ENCODE measurements at regions not wholly inside any gene's neighbourhood (a gene's known extent, or its start where the extent isn't known, plus 50 kb on each side); places are given as distances from the start of the nearest gene placed in this dataset.

DNA sequence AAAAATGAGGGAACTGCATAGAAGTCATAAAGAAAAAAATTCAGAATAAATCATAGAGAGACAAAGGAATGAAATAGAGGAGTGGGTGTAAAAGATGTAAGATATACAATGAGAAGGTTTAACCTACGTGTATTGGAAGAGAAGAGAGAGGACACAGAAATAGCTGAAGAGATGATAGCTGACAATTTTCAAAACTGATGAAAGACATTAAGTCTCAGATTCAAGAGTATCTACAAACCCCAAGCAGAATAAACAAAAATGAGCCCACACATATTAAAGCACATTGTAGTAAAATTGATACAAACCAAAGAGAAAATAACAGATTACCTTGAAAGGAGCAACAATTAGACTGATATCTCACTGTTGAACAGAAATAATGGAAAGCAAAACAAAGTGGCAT is 107.9 kb upstream of the PRNP start:
- ChIA-PET CTCF (no interaction called here), POLR2A (no interaction called here)
- H3K27me3 ChIP-seq (replicated peaks in 1 of 4; ENCODE audit: control extremely low read depth in 1 of 4, control insufficient read depth in 3 of 4, insufficient read depth in 4 of 4, low read length in 3 of 4): peaks cover 0 to 20% (median 16%) of the 10 kb centered on the region in 4 experiments
- H3K9ac ChIP-seq (ENCODE audit: low read length): no peak overlapping the region
- no peak overlapping the region for H3K4me3 ChIP-seq (ENCODE audit: control extremely low read depth in 1 of 5, extremely low read depth in 1 of 5, insufficient read depth in 1 of 5, low read depth in 2 of 5, low read length in 4 of 5)
- no peaks in the 10 kb centered on the region for H3K4me1 ChIP-seq (ENCODE audit: control insufficient read depth in 2 of 2, insufficient read depth in 2 of 2, low read length in 2 of 2)
- no peak overlapping the region for H3K4me2 ChIP-seq (replicated peaks; ENCODE audit: low read depth, low read length, poor library complexity, severe bottlenecking)
- no peak overlapping the region for H3K27ac ChIP-seq (ENCODE audit: low read length in 2 of 2)
- H3K27ac Mint-ChIP-seq: no peak overlapping the region
- WGBS (ENCODE audit: insufficient coverage): no CpG with 5 or more reads among the region's 1 CpG
- no peaks in the 10 kb centered on the region for H3K9me3 ChIP-seq (ENCODE audit: control extremely low read depth in 1 of 3, control insufficient read depth in 2 of 3, insufficient read depth in 1 of 3, low read length in 2 of 3)
- H3K4me1 Mint-ChIP-seq: no peaks in the 10 kb centered on the region
- intact Hi-C loops (cut with micrococcal nuclease): no loop called here
- no peak overlapping the region for H3K4me3 Mint-ChIP-seq
- H3K79me2 ChIP-seq (ENCODE audit: control insufficient read depth, insufficient read depth, low read length): no peaks in the 10 kb centered on the region
- TF ChIP-seq, protein P1, sequence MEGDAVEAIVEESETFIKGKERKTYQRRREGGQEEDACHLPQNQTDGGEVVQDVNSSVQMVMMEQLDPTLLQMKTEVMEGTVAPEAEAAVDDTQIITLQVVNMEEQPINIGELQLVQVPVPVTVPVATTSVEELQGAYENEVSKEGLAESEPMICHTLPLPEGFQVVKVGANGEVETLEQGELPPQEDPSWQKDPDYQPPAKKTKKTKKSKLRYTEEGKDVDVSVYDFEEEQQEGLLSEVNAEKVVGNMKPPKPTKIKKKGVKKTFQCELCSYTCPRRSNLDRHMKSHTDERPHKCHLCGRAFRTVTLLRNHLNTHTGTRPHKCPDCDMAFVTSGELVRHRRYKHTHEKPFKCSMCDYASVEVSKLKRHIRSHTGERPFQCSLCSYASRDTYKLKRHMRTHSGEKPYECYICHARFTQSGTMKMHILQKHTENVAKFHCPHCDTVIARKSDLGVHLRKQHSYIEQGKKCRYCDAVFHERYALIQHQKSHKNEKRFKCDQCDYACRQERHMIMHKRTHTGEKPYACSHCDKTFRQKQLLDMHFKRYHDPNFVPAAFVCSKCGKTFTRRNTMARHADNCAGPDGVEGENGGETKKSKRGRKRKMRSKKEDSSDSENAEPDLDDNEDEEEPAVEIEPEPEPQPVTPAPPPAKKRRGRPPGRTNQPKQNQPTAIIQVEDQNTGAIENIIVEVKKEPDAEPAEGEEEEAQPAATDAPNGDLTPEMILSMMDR (IDR thresholded peaks at IDR 0.05): no peak
- no peak for TF ChIP-seq EZH2 (IDR thresholded peaks at IDR 0.05; ENCODE audit: borderline replicate concordance, insufficient read depth, low read depth, low read length, poor library complexity, severe bottlenecking)
- no peak for ATAC-seq (ENCODE audit: low read depth)
- no peak overlapping the region for H2AFZ ChIP-seq (ENCODE audit: insufficient read depth, low read depth, low read length, poor library complexity, severe bottlenecking)
- peaks cover 64% of the 10 kb centered on the region for H3K27me3 Mint-ChIP-seq
- no peaks in the 10 kb centered on the region for H3K9me3 Mint-ChIP-seq (ENCODE audit: insufficient read depth)
- no peaks in the 10 kb centered on the region for H3K36me3 ChIP-seq (replicated peaks in 1 of 2; ENCODE audit: control extremely low read depth in 1 of 2, control insufficient read depth in 1 of 2, extremely low read depth in 1 of 2, insufficient read depth in 2 of 2, low read length in 1 of 2)
- DNase-seq: no peak
- H4K20me1 ChIP-seq (ENCODE audit: control insufficient read depth, insufficient read depth, low read length, poor library complexity, severe bottlenecking): no peaks in the 10 kb centered on the region

DNA sequence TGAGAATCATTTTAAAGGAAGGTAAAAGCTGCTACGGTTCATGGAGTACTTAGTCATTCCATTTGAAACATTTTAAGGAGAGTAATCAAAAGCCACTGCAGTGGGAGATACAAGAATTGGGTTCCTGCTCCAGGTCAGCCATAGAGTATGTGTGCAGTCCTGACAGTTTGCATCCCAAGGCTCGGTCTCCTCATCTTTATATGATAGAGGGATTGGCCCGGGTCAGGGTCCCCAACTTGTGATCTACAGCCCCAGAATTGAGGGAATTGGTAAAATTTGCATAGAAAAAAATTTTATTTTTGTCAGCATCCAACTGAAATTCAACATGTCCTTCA is 111.9 kb upstream of the PRNP start:
- no peaks in the 10 kb centered on the region for H3K36me3 ChIP-seq (replicated peaks in 1 of 2; ENCODE audit: control extremely low read depth in 1 of 2, control insufficient read depth in 1 of 2, extremely low read depth in 1 of 2, insufficient read depth in 2 of 2, low read length in 1 of 2)
- DNase-seq: no peak
- H3K4me2 ChIP-seq (replicated peaks; ENCODE audit: low read depth, low read length, poor library complexity, severe bottlenecking): no peak overlapping the region
- no peaks in the 10 kb centered on the region for H4K20me1 ChIP-seq (ENCODE audit: control insufficient read depth, insufficient read depth, low read length, poor library complexity, severe bottlenecking)
- peaks cover 63% of the 10 kb centered on the region for H3K27me3 Mint-ChIP-seq
- ChIA-PET POLR2A (no interaction called here), CTCF (no interaction called here)
- intact Hi-C loops (cut with micrococcal nuclease): no loop called here
- H3K27me3 ChIP-seq (replicated peaks in 1 of 4; ENCODE audit: control extremely low read depth in 1 of 4, control insufficient read depth in 3 of 4, insufficient read depth in 4 of 4, low read length in 3 of 4): peaks cover 0 to 15% (median 8%) of the 10 kb centered on the region in 4 experiments
- no peaks in the 10 kb centered on the region for H3K79me2 ChIP-seq (ENCODE audit: control insufficient read depth, insufficient read depth, low read length)
- H2AFZ ChIP-seq (ENCODE audit: insufficient read depth, low read depth, low read length, poor library complexity, severe bottlenecking): no peak overlapping the region
- H3K9me3 Mint-ChIP-seq (ENCODE audit: insufficient read depth): no peaks in the 10 kb centered on the region
- ATAC-seq (ENCODE audit: low read depth): no peak
- no peak overlapping the region for H3K4me3 ChIP-seq (ENCODE audit: control extremely low read depth in 1 of 5, extremely low read depth in 1 of 5, insufficient read depth in 1 of 5, low read depth in 2 of 5, low read length in 4 of 5)
- no peak overlapping the region for H3K27ac Mint-ChIP-seq
- TF ChIP-seq EZH2 (IDR thresholded peaks at IDR 0.05; ENCODE audit: borderline replicate concordance, insufficient read depth, low read depth, low read length, poor library complexity, severe bottlenecking): no peak
- TF ChIP-seq, protein P1 (IDR thresholded peaks at IDR 0.05): no peak
- H3K27ac ChIP-seq (ENCODE audit: low read length in 2 of 2): no peak overlapping the region
- H3K9me3 ChIP-seq (ENCODE audit: control extremely low read depth in 1 of 3, control insufficient read depth in 2 of 3, insufficient read depth in 1 of 3, low read length in 2 of 3): no peaks in the 10 kb centered on the region
- no peak overlapping the region for H3K9ac ChIP-seq (ENCODE audit: low read length)
- 100% methylated on average over 1 of the region's 3 CpGs for WGBS (ENCODE audit: insufficient coverage)
- H3K4me1 Mint-ChIP-seq: no peaks in the 10 kb centered on the region
- no peaks in the 10 kb centered on the region for H3K4me1 ChIP-seq (ENCODE audit: control insufficient read depth in 2 of 2, insufficient read depth in 2 of 2, low read length in 2 of 2)
- no peak overlapping the region for H3K4me3 Mint-ChIP-seq

All from B cell (primary cell).